ENCODE measurements at regions not wholly inside any gene's neighbourhood (a gene's known extent, or its start where the extent isn't known, plus 50 kb on each side); places are given as distances from the start of the nearest gene placed in this dataset.
A peak's percentile ranks its signal among the peaks of the same experiment; 100 is the strongest.

- no peaks in the 10 kb centered on the region for H3K9me3 ChIP-seq (ENCODE audit: control insufficient read depth in 2 of 2, insufficient read depth in 1 of 2, low read depth in 1 of 2, low read length in 1 of 2)
- H3K4me1 ChIP-seq (ENCODE audit: control insufficient read depth in 3 of 3, insufficient read depth in 2 of 3, low read depth in 1 of 3, low read length in 2 of 3), result no peaks in the 10 kb centered on the region
- no peaks in the 10 kb centered on the region for H3K27me3 ChIP-seq (ENCODE audit: control insufficient read depth in 3 of 3, insufficient read depth in 3 of 3, low read length in 3 of 3)
- 9 to 51% (median 28%) methylated on average over 4 of the region's 4 CpGs for WGBS, 3 donors
- no peak for FAIRE-seq
- no peaks in the 10 kb centered on the region for H3K36me3 ChIP-seq (ENCODE audit: control insufficient read depth in 3 of 3, insufficient read depth in 2 of 3, low read depth in 1 of 3, low read length in 3 of 3)
- DNase-seq, result peak in 1 of 2 donors; percentile 5
- H3K4me3 ChIP-seq (ENCODE audit: low read depth in 1 of 3, low read length in 3 of 3), result no peak overlapping the region
- no peak overlapping the region for H3K27ac ChIP-seq (ENCODE audit: low read depth in 1 of 3, low read length in 2 of 3)
Observed at GRCh38 chr10:10482613-10483012, 535.1 kb upstream of the CELF2 start.

GRCh38 chr10:10489076-10489475, 528.6 kb upstream of the CELF2 start:
- Histone ChIP-seq H3K9me3 (ENCODE audit: control insufficient read depth in 2 of 2, insufficient read depth in 1 of 2, low read depth in 1 of 2, low read length in 1 of 2) (no peaks in the 10 kb centered on the region), H3K27ac (ENCODE audit: low read depth in 1 of 3, low read length in 2 of 3) (no peak overlapping the region), H3K27me3 (ENCODE audit: control insufficient read depth in 3 of 3, insufficient read depth in 3 of 3, low read length in 3 of 3) (no peaks in the 10 kb centered on the region), H3K4me3 (ENCODE audit: low read depth in 1 of 3, low read length in 3 of 3) (no peak overlapping the region), H3K36me3 (ENCODE audit: control insufficient read depth in 3 of 3, insufficient read depth in 2 of 3, low read depth in 1 of 3, low read length in 3 of 3) (no peaks in the 10 kb centered on the region), H3K4me1 (ENCODE audit: control insufficient read depth in 3 of 3, insufficient read depth in 2 of 3, low read depth in 1 of 3, low read length in 2 of 3) (no peaks in the 10 kb centered on the region)
- 81 to 93% (median 91%) methylated on average over 3 of the region's 3 CpGs for WGBS, 3 donors
- FAIRE-seq, result no peak
- no peak for DNase-seq

- 76 to 86% (median 86%) methylated on average over 1 of the region's 1 CpG for WGBS, 3 donors
- FAIRE-seq, result no peak
- DNase-seq, result no peak
Observed at GRCh38 chr10:10489805-10490571, 527.7 kb upstream of the CELF2 start.

GRCh38 chr10:10490581-10490980, 527.1 kb upstream of the CELF2 start:
- Histone ChIP-seq H3K4me3 (ENCODE audit: low read depth in 1 of 3, low read length in 3 of 3) (no peak overlapping the region), H3K36me3 (ENCODE audit: control insufficient read depth in 3 of 3, insufficient read depth in 2 of 3, low read depth in 1 of 3, low read length in 3 of 3) (no peaks in the 10 kb centered on the region), H3K9me3 (ENCODE audit: control insufficient read depth in 2 of 2, insufficient read depth in 1 of 2, low read depth in 1 of 2, low read length in 1 of 2) (no peaks in the 10 kb centered on the region), H3K27ac (ENCODE audit: low read depth in 1 of 3, low read length in 2 of 3) (no peak overlapping the region), H3K4me1 (ENCODE audit: control insufficient read depth in 3 of 3, insufficient read depth in 2 of 3, low read depth in 1 of 3, low read length in 2 of 3) (no peaks in the 10 kb centered on the region), H3K27me3 (ENCODE audit: control insufficient read depth in 3 of 3, insufficient read depth in 3 of 3, low read length in 3 of 3) (no peaks in the 10 kb centered on the region)
- DNase-seq, result no peak
- no peak for FAIRE-seq
- 4 to 73% (median 31%) methylated on average over 1 of the region's 1 CpG for WGBS, 3 donors

More at GRCh38 chr10:10489805-10490571, 527.7 kb upstream of the CELF2 start:
- Histone ChIP-seq H3K4me3 (ENCODE audit: low read depth in 1 of 3, low read length in 3 of 3) (no peak overlapping the region), H3K9me3 (ENCODE audit: control insufficient read depth in 2 of 2, insufficient read depth in 1 of 2, low read depth in 1 of 2, low read length in 1 of 2) (no peaks in the 10 kb centered on the region), H3K27ac (ENCODE audit: low read depth in 1 of 3, low read length in 2 of 3) (no peak overlapping the region), H3K4me1 (ENCODE audit: control insufficient read depth in 3 of 3, insufficient read depth in 2 of 3, low read depth in 1 of 3, low read length in 2 of 3) (no peaks in the 10 kb centered on the region), H3K27me3 (ENCODE audit: control insufficient read depth in 3 of 3, insufficient read depth in 3 of 3, low read length in 3 of 3) (no peaks in the 10 kb centered on the region), H3K36me3 (ENCODE audit: control insufficient read depth in 3 of 3, insufficient read depth in 2 of 3, low read depth in 1 of 3, low read length in 3 of 3) (no peaks in the 10 kb centered on the region)

- FAIRE-seq (no peak), DNase-seq (no peak)
- Histone ChIP-seq H3K27me3 (ENCODE audit: control insufficient read depth in 3 of 3, insufficient read depth in 3 of 3, low read length in 3 of 3) (no peaks in the 10 kb centered on the region), H3K4me1 (ENCODE audit: control insufficient read depth in 3 of 3, insufficient read depth in 2 of 3, low read depth in 1 of 3, low read length in 2 of 3) (no peaks in the 10 kb centered on the region), H3K27ac (ENCODE audit: low read depth in 1 of 3, low read length in 2 of 3) (no peak overlapping the region), H3K4me3 (ENCODE audit: low read depth in 1 of 3, low read length in 3 of 3) (no peak overlapping the region), H3K36me3 (ENCODE audit: control insufficient read depth in 3 of 3, insufficient read depth in 2 of 3, low read depth in 1 of 3, low read length in 3 of 3) (no peaks in the 10 kb centered on the region), H3K9me3 (ENCODE audit: control insufficient read depth in 2 of 2, insufficient read depth in 1 of 2, low read depth in 1 of 2, low read length in 1 of 2) (no peaks in the 10 kb centered on the region)
- 57 to 66% (median 61%) methylated on average over 3 of the region's 3 CpGs for WGBS, 3 donors
Observed at GRCh38 chr10:10492420-10492819, 525.3 kb upstream of the CELF2 start.

GRCh38 chr10:10493833-10494232, 523.8 kb upstream of the CELF2 start:
- WGBS, 3 donors, result 61 to 74% (median 63%) methylated on average over 4 of the region's 4 CpGs
- no peak overlapping the region for H3K4me3 ChIP-seq (ENCODE audit: low read depth in 1 of 3, low read length in 3 of 3)
- no peak for FAIRE-seq

GRCh38 chr10:10497245-10497644, 520.4 kb upstream of the CELF2 start:
- no peak overlapping the region for H3K27ac ChIP-seq (ENCODE audit: low read depth in 1 of 3, low read length in 2 of 3)
- no peaks in the 10 kb centered on the region for H3K9me3 ChIP-seq (ENCODE audit: control insufficient read depth in 2 of 2, insufficient read depth in 1 of 2, low read depth in 1 of 2, low read length in 1 of 2)
- FAIRE-seq, result no peak
- no peak for DNase-seq
- WGBS, 3 donors, result 96 to 98% (median 96%) methylated on average over 3 of the region's 3 CpGs
- no peaks in the 10 kb centered on the region for H3K36me3 ChIP-seq (ENCODE audit: control insufficient read depth in 3 of 3, insufficient read depth in 2 of 3, low read depth in 1 of 3, low read length in 3 of 3)
- H3K4me3 ChIP-seq (ENCODE audit: low read depth in 1 of 3, low read length in 3 of 3), result no peak overlapping the region
- H3K27me3 ChIP-seq (ENCODE audit: control insufficient read depth in 3 of 3, insufficient read depth in 3 of 3, low read length in 3 of 3), result no peaks in the 10 kb centered on the region
- no peaks in the 10 kb centered on the region for H3K4me1 ChIP-seq (ENCODE audit: control insufficient read depth in 3 of 3, insufficient read depth in 2 of 3, low read depth in 1 of 3, low read length in 2 of 3)

More at GRCh38 chr10:10493833-10494232, 523.8 kb upstream of the CELF2 start:
- no peaks in the 10 kb centered on the region for H3K9me3 ChIP-seq (ENCODE audit: control insufficient read depth in 2 of 2, insufficient read depth in 1 of 2, low read depth in 1 of 2, low read length in 1 of 2)
- H3K27ac ChIP-seq (ENCODE audit: low read depth in 1 of 3, low read length in 2 of 3), result no peak overlapping the region
- no peaks in the 10 kb centered on the region for H3K36me3 ChIP-seq (ENCODE audit: control insufficient read depth in 3 of 3, insufficient read depth in 2 of 3, low read depth in 1 of 3, low read length in 3 of 3)
- no peak for DNase-seq
- no peaks in the 10 kb centered on the region for H3K4me1 ChIP-seq (ENCODE audit: control insufficient read depth in 3 of 3, insufficient read depth in 2 of 3, low read depth in 1 of 3, low read length in 2 of 3)
- no peaks in the 10 kb centered on the region for H3K27me3 ChIP-seq (ENCODE audit: control insufficient read depth in 3 of 3, insufficient read depth in 3 of 3, low read length in 3 of 3)

- H3K4me1 ChIP-seq (ENCODE audit: control insufficient read depth in 3 of 3, insufficient read depth in 2 of 3, low read depth in 1 of 3, low read length in 2 of 3), result no peaks in the 10 kb centered on the region
- DNase-seq, result no peak
- H3K27me3 ChIP-seq (ENCODE audit: control insufficient read depth in 3 of 3, insufficient read depth in 3 of 3, low read length in 3 of 3), result no peaks in the 10 kb centered on the region
- 72 to 95% (median 93%) methylated on average over 3 of the region's 3 CpGs for WGBS, 3 donors
- H3K36me3 ChIP-seq (ENCODE audit: control insufficient read depth in 3 of 3, insufficient read depth in 2 of 3, low read depth in 1 of 3, low read length in 3 of 3), result no peaks in the 10 kb centered on the region
- no peak overlapping the region for H3K27ac ChIP-seq (ENCODE audit: low read depth in 1 of 3, low read length in 2 of 3)
- no peak for FAIRE-seq
- H3K4me3 ChIP-seq (ENCODE audit: low read depth in 1 of 3, low read length in 3 of 3), result no peak overlapping the region
- H3K9me3 ChIP-seq (ENCODE audit: control insufficient read depth in 2 of 2, insufficient read depth in 1 of 2, low read depth in 1 of 2, low read length in 1 of 2), result no peaks in the 10 kb centered on the region
Observed at GRCh38 chr10:10498781-10499180, 518.9 kb upstream of the CELF2 start.

- Histone ChIP-seq H3K4me3 (ENCODE audit: low read depth in 1 of 3, low read length in 3 of 3) (no peak overlapping the region), H3K36me3 (ENCODE audit: control insufficient read depth in 3 of 3, insufficient read depth in 2 of 3, low read depth in 1 of 3, low read length in 3 of 3) (no peaks in the 10 kb centered on the region), H3K27me3 (ENCODE audit: control insufficient read depth in 3 of 3, insufficient read depth in 3 of 3, low read length in 3 of 3) (no peaks in the 10 kb centered on the region), H3K9me3 (ENCODE audit: control insufficient read depth in 2 of 2, insufficient read depth in 1 of 2, low read depth in 1 of 2, low read length in 1 of 2) (no peaks in the 10 kb centered on the region), H3K27ac (ENCODE audit: low read depth in 1 of 3, low read length in 2 of 3) (no peak overlapping the region), H3K4me1 (ENCODE audit: control insufficient read depth in 3 of 3, insufficient read depth in 2 of 3, low read depth in 1 of 3, low read length in 2 of 3) (no peaks in the 10 kb centered on the region)
- DNase-seq (no peak), FAIRE-seq (no peak)
- 63 to 81% (median 74%) methylated on average over 2 of the region's 2 CpGs for WGBS, 3 donors
Observed at GRCh38 chr10:10499839-10500238, 517.8 kb upstream of the CELF2 start.

Data from small intestine (tissue), 7 donors.